ENCODE measurements at regions not wholly inside any gene's neighbourhood (a gene's known extent, or its start where the extent isn't known, plus 50 kb on each side); places are given as distances from the start of the nearest gene placed in this dataset.

- no peak overlapping the region for H3K4me2 ChIP-seq (ENCODE audit: low read depth, low read length)
- no peak overlapping the region for H2BK20ac ChIP-seq (ENCODE audit: low read depth, low read length)
- H2BK5ac ChIP-seq (ENCODE audit: low read depth, low read length, poor library complexity, severe bottlenecking): no peak overlapping the region
- no TSS peak for BruUV-seq (replicated peaks)
- POLR2A ChIA-PET (ENCODE audit: unreplicated experiment): no interaction called here
- no peak for TF ChIP-seq USF2 (IDR thresholded peaks at IDR 0.05; ENCODE audit: low read depth, low read length)
- TF ChIP-seq RCOR1 (IDR thresholded peaks at IDR 0.05; ENCODE audit: insufficient replicate concordance, low read length): no peak
- no peak for TF ChIP-seq POLR2A (IDR thresholded peaks at IDR 0.05; ENCODE audit: low read depth, low read length)
- TF ChIP-seq CHD1 (IDR thresholded peaks at IDR 0.05; ENCODE audit: low read depth, low read length): no peak
- H3K9me1 ChIP-seq (ENCODE audit: insufficient read depth, low read length): no peaks in the 10 kb centered on the region
- no peak overlapping the region for H4K5ac ChIP-seq (ENCODE audit: low read depth, low read length)
- H3K79me1 ChIP-seq (ENCODE audit: low read depth in 1 of 2, low read length in 2 of 2): no peaks in the 10 kb centered on the region
- H2AFZ ChIP-seq (replicated peaks; ENCODE audit: low read length, poor library complexity): no peak overlapping the region
- H4K8ac ChIP-seq (ENCODE audit: low read depth in 2 of 2, low read length in 2 of 2): no peak overlapping the region
- ATAC-seq (ENCODE audit: low read depth) (no peak), DNase-seq (no peak)
- intact Hi-C loops (cut with micrococcal nuclease): no loop called here
- in situ Hi-C loops (cut with MboI; ENCODE audit: low sequenced_read_pairs): no loop called here
- no peak overlapping the region for H3K56ac ChIP-seq (ENCODE audit: extremely low read depth, insufficient read depth, low read length)
- H3K4me3 ChIP-seq (ENCODE audit: insufficient read depth, low read depth, low read length): no peak overlapping the region
- CTCF ChIA-PET: no interaction called here
- H3K18ac ChIP-seq (ENCODE audit: low read depth, low read length): no peak overlapping the region
- no peak overlapping the region for H2AK5ac ChIP-seq (ENCODE audit: low read depth, low read length)
- peaks cover 40% of the 10 kb centered on the region for H3K9me3 ChIP-seq (ENCODE audit: control insufficient read depth, insufficient read depth, low read length)
- no peak overlapping the region for H2AK9ac ChIP-seq (replicated peaks; ENCODE audit: low read depth, low read length, poor library complexity)
- WGBS, 2 experiments (ENCODE audit: extremely low coverage in 2 of 2, insufficient read length in 1 of 2): no CpG with 5 or more reads among the region's 8 CpGs
- no peaks in the 10 kb centered on the region for H3K36me3 ChIP-seq (ENCODE audit: control insufficient read depth, insufficient read depth, low read length)
- no peak overlapping the region for H4K91ac ChIP-seq (ENCODE audit: insufficient read depth, low read depth, low read length)
- H4K20me1 ChIP-seq (ENCODE audit: insufficient read depth, low read length): no peaks in the 10 kb centered on the region
- no peak overlapping the region for H3K23ac ChIP-seq (ENCODE audit: low read depth, low read length)
- no peak overlapping the region for H3K27ac ChIP-seq (ENCODE audit: insufficient read depth, low read length)
- no peak overlapping the region for H3K9ac ChIP-seq (ENCODE audit: low read depth, low read length)
- dilution Hi-C loops (cut with HindIII; ENCODE audit: low sequenced_read_pairs, unreplicated experiment): no loop called here
- no peaks in the 10 kb centered on the region for H3K4me1 ChIP-seq (ENCODE audit: control insufficient read depth, insufficient read depth, low read length)
- no peak overlapping the region for H2BK120ac ChIP-seq (ENCODE audit: low read depth, low read length)
- H3K4ac ChIP-seq (ENCODE audit: low read depth, low read length): no peak overlapping the region
- H2BK15ac ChIP-seq (ENCODE audit: low read depth, low read length): no peak overlapping the region
- H3K14ac ChIP-seq (replicated peaks; ENCODE audit: low read depth, low read length): no peak overlapping the region
- no peaks in the 10 kb centered on the region for H3K27me3 ChIP-seq (ENCODE audit: control insufficient read depth, insufficient read depth, low read length)
Observed at GRCh38 chr7:156153590-156153989, 341.3 kb upstream of the SHH start.
